H9 (cell line): ENCODE measurements at regions not wholly inside any gene's neighbourhood (a gene's known extent, or its start where the extent isn't known, plus 50 kb on each side); places are given as distances from the start of the nearest gene placed in this dataset.

ENCODE experiments used
- DNase-seq: peaks from one replicate; pipeline ENCODE4 v3.0.0-alpha.2; 2017
- H2AFZ ChIP-seq: one replicate; pipeline ENCODE4 v1.6.1; 2013; ENCODE audit warnings: mild to moderate bottlenecking, low read length, control low read depth, moderate library complexity
- H2AK5ac ChIP-seq: 2 replicates; pipeline ENCODE4 v1.6.1; 2013; ENCODE audit warnings: low read length, control low read depth, mixed read lengths; ENCODE audit not compliant: insufficient read length
- H2BK120ac ChIP-seq: one replicate; pipeline ENCODE4 v1.6.1; 2013; ENCODE audit warnings: low read depth, mild to moderate bottlenecking, low read length, control low read depth, inconsistent platforms; ENCODE audit not compliant: poor library complexity, severe bottlenecking
- H2BK12ac ChIP-seq: 2 replicates; pipeline ENCODE4 v1.6.1; 2013; ENCODE audit warnings: low read length, control low read depth, mixed read lengths, low read depth; ENCODE audit not compliant: insufficient read length
- H2BK15ac ChIP-seq: 2 replicates; pipeline ENCODE4 v1.6.1; 2013; ENCODE audit warnings: low read depth, low read length, control low read depth
- H2BK20ac ChIP-seq: one replicate; pipeline ENCODE4 v1.6.1; 2013; ENCODE audit warnings: low read depth, mild to moderate bottlenecking, low read length, control low read depth, inconsistent platforms; ENCODE audit not compliant: poor library complexity, severe bottlenecking
- H2BK5ac ChIP-seq: 2 replicates; pipeline ENCODE4 v1.6.1; 2013; ENCODE audit warnings: low read length, control low read depth, mixed read lengths; ENCODE audit not compliant: insufficient read length
- H3K14ac ChIP-seq: 2 replicates; pipeline ENCODE4 v1.6.1; 2013; ENCODE audit warnings: low read length, control low read depth; ENCODE audit not compliant: insufficient read depth
- H3K18ac ChIP-seq: 2 replicates; pipeline ENCODE4 v1.6.1; 2013; ENCODE audit warnings: low read depth, mild to moderate bottlenecking, mixed read lengths, low read length, control low read depth; ENCODE audit not compliant: insufficient read length
- H3K23ac ChIP-seq: 2 replicates; pipeline ENCODE4 v1.6.1; 2013; ENCODE audit warnings: low read length, control low read depth, mixed read lengths, low read depth; ENCODE audit not compliant: insufficient read length
- H3K23me2 ChIP-seq: 2 replicates; pipeline ENCODE4 v1.6.1; 2013; ENCODE audit warnings: low read depth, mild to moderate bottlenecking, mixed read lengths, low read length, control low read depth; ENCODE audit not compliant: insufficient read length, poor library complexity, severe bottlenecking
- H3K27ac ChIP-seq: 2 replicates; pipeline ENCODE4 v1.5.1; 2013; ENCODE audit warnings: low read length, control low read depth, mixed read lengths, low read depth; ENCODE audit not compliant: insufficient read length
- H3K27me3 ChIP-seq: 2 replicates; pipeline ENCODE4 v1.6.1; 2013; ENCODE audit warnings: low read length, control low read depth, inconsistent platforms; ENCODE audit not compliant: insufficient read depth
- H3K4ac ChIP-seq: 2 replicates; pipeline ENCODE4 v1.6.1; 2013; ENCODE audit warnings: low read depth, mild to moderate bottlenecking, control low read depth, inconsistent platforms, low read length, moderate library complexity
- H3K4me1 ChIP-seq: 2 replicates; pipeline ENCODE4 v1.6.1; 2013; ENCODE audit warnings: low read length, control low read depth, inconsistent platforms; ENCODE audit not compliant: insufficient read depth
- H3K4me2 ChIP-seq: 2 replicates; pipeline ENCODE4 v1.6.1; 2013; ENCODE audit warnings: low read length, control low read depth, mixed read lengths; ENCODE audit not compliant: insufficient read length, insufficient read depth
- H3K56ac ChIP-seq: 2 replicates; pipeline ENCODE4 v1.6.1; 2013; ENCODE audit warnings: low read depth, mild to moderate bottlenecking, mixed read lengths, low read length, control low read depth; ENCODE audit not compliant: insufficient read length
- H3K79me1 ChIP-seq: 2 replicates; pipeline ENCODE4 v1.6.1; 2013; ENCODE audit warnings: low read depth, mild to moderate bottlenecking, moderate library complexity, low read length, control low read depth, inconsistent platforms; ENCODE audit not compliant: insufficient read depth, poor library complexity, severe bottlenecking
- H3K79me2 ChIP-seq: 2 replicates; pipeline ENCODE4 v1.6.1; 2013; ENCODE audit warnings: low read length, control low read depth, inconsistent platforms; ENCODE audit not compliant: insufficient read depth
- H3K9ac ChIP-seq: 2 replicates; pipeline ENCODE4 v1.6.1; 2013; ENCODE audit warnings: low read length, control low read depth, mixed read lengths; ENCODE audit not compliant: insufficient read length; ENCODE audit errors: extremely low read depth
- H3K9me3 ChIP-seq: one replicate; pipeline ENCODE4 v1.6.1; 2013; ENCODE audit warnings: low read depth, low read length, inconsistent platforms; ENCODE audit not compliant: control insufficient read depth
- H3T11ph ChIP-seq: one replicate; pipeline ENCODE4 v1.6.1; 2013; ENCODE audit warnings: mild to moderate bottlenecking, low read length, control low read depth, inconsistent platforms
- H4K20me1 ChIP-seq: one replicate; pipeline ENCODE4 v1.6.1; 2013; ENCODE audit not compliant: control insufficient read depth, insufficient read length, insufficient read depth
- H4K5ac ChIP-seq: 2 replicates; pipeline ENCODE4 v1.6.1; 2013; ENCODE audit warnings: low read depth, mild to moderate bottlenecking, mixed read lengths, low read length, control low read depth; ENCODE audit not compliant: insufficient read length
- H4K8ac ChIP-seq: replicated peaks from 2 replicates; pipeline ENCODE4 v1.6.1; 2013; ENCODE audit warnings: low read length, control low read depth, mixed read lengths, low read depth; ENCODE audit not compliant: insufficient read length
- H4K91ac ChIP-seq: 2 replicates; pipeline ENCODE4 v1.6.1; 2013; ENCODE audit warnings: low read depth, mild to moderate bottlenecking, moderate library complexity, mixed read lengths, low read length, control low read depth; ENCODE audit not compliant: insufficient read length
- H3K27ac Mint-ChIP-seq, 3 experiments: 2 replicates in 2 of 3; 3 replicates in 1 of 3; pipeline ENCODE4 v1.8.0; 2020 to 2021; ENCODE audit warnings: mixed read lengths in 3 of 3, mild to moderate bottlenecking in 1 of 3, moderate library complexity in 1 of 3
- H3K27me3 Mint-ChIP-seq: 2 replicates; pipeline ENCODE4 v1.8.0; 2021; ENCODE audit warnings: low read depth, mild to moderate bottlenecking, moderate library complexity, mixed read lengths
- H3K36me3 Mint-ChIP-seq, 3 experiments: 2 replicates in 2 of 3; 3 replicates in 1 of 3; pipeline ENCODE4 v1.8.0; 2020 to 2021; ENCODE audit warnings: low read depth in 3 of 3, mixed read lengths in 3 of 3; ENCODE audit not compliant: insufficient read depth in 1 of 3
- H3K4me1 Mint-ChIP-seq, 2 experiments: 2 replicates each; pipeline ENCODE4 v1.8.0; 2020; ENCODE audit warnings: mixed read lengths in 2 of 2
- H3K4me3 Mint-ChIP-seq, 2 experiments: 2 replicates in 1 of 2; 3 replicates in 1 of 2; pipeline ENCODE4 v1.8.0; 2020 to 2021; ENCODE audit warnings: mild to moderate bottlenecking in 2 of 2, mixed read lengths in 2 of 2, moderate library complexity in 1 of 2
- H3K9me3 Mint-ChIP-seq, 2 experiments: 2 replicates in 1 of 2; 3 replicates in 1 of 2; pipeline ENCODE4 v1.8.0; 2020; ENCODE audit warnings: mild to moderate bottlenecking in 2 of 2, mixed read lengths in 2 of 2, moderate library complexity in 1 of 2
- CTCF ChIP-seq: fragments of 200-600 bp; sonication (generic); conservative IDR thresholded peaks from 3 replicates; pipeline ENCODE4 v1.8.0; 2021; ENCODE audit warnings: antibody characterized with exemption, mild to moderate bottlenecking
- WGBS: extraction: QIAGEN DNeasy Blood & Tissue Kit; methylation state at CpG from one replicate; pipeline ENCODE4 v1.1.7; 2013; ENCODE audit warnings: missing lambda C conversion rate, low lambda C conversion rate, mixed read lengths; ENCODE audit not compliant: insufficient read length; ENCODE audit errors: extremely low coverage; 5-methylcytosine and 5-hydroxymethylcytosine counted together

GRCh38 chr22:49645791-49646550 lies 181.7 kb downstream of the BRD1 start:
- Mint-ChIP-seq H3K27ac (no peak overlapping the region), H3K4me3 (no peak overlapping the region), H3K36me3 (no peaks in the 10 kb centered on the region), H3K27me3 (peaks cover 8% of the 10 kb centered on the region), H3K9me3 (no peaks in the 10 kb centered on the region; a peak in 1 of 5 replicates), H3K4me1 (peaks cover 2 to 8% of the 10 kb centered on the region in 2 experiments; a peak in 3 of 4 replicates)
- no peaks in the 10 kb centered on the region for H3K27me3 ChIP-seq
- H3K23me2 ChIP-seq, result no peaks in the 10 kb centered on the region
- no peak overlapping the region for H3T11ph ChIP-seq
- no peaks in the 10 kb centered on the region for H3K79me1 ChIP-seq
- H2BK20ac ChIP-seq, result no peak overlapping the region
- TF ChIP-seq CTCF, result no peak
- no peak overlapping the region for H3K9ac ChIP-seq
- no peak overlapping the region for H2AK5ac ChIP-seq
- H4K5ac ChIP-seq, result no peak overlapping the region
- no peak overlapping the region for H3K23ac ChIP-seq
- H2BK12ac ChIP-seq, result no peak overlapping the region
- H4K8ac ChIP-seq, result no peak overlapping the region
- no peak overlapping the region for H2BK5ac ChIP-seq
- H3K9me3 ChIP-seq, result no peaks in the 10 kb centered on the region
- H2BK15ac ChIP-seq, result no peak overlapping the region
- H3K18ac ChIP-seq, result no peak overlapping the region
- H3K4ac ChIP-seq, result no peak overlapping the region
- H2AFZ ChIP-seq, result no peak overlapping the region
- H3K4me1 ChIP-seq, result no peaks in the 10 kb centered on the region
- no peak overlapping the region for H2BK120ac ChIP-seq
- H3K4me2 ChIP-seq, result no peak overlapping the region
- H3K56ac ChIP-seq, result no peak overlapping the region
- no peaks in the 10 kb centered on the region for H4K20me1 ChIP-seq
- no peak overlapping the region for H4K91ac ChIP-seq
- H3K27ac ChIP-seq, result no peak overlapping the region
- no peaks in the 10 kb centered on the region for H3K79me2 ChIP-seq
- no CpG with 5 or more reads among the region's 13 CpGs for WGBS
- no peak for DNase-seq
- no peak overlapping the region for H3K14ac ChIP-seq
